ENCODE measurements at regions not wholly inside any gene's neighbourhood (a gene's known extent, or its start where the extent isn't known, plus 50 kb on each side); places are given as distances from the start of the nearest gene placed in this dataset.
"Not testable (repeated sequence)": the region's sequence is repeated elsewhere in the genome, so short reads cannot be mapped to it uniquely, and the experiment has no call there.

GRCh38 chr2:133843551-133843950, 275.3 kb upstream of the NCKAP5 start:
- DNase-seq: no peak

- peak; percentile 44 to 62 for DNase-seq
Observed at GRCh38 chr2:133844214-133844892, 276.1 kb upstream of the NCKAP5 start.

GRCh38 chr2:133846476-133846875, 278.2 kb upstream of the NCKAP5 start:
- DNase-seq: no peak

- DNase-seq: no peak
Observed at GRCh38 chr2:133847591-133847990, 279.3 kb upstream of the NCKAP5 start.

GRCh38 chr2:133848111-133848649, 279.9 kb upstream of the NCKAP5 start:
- no peak for DNase-seq

- no peak for DNase-seq
Observed at GRCh38 chr2:133849341-133849740, 281.1 kb upstream of the NCKAP5 start.

- no peak for DNase-seq
Observed at GRCh38 chr2:133854603-133855200, 286.4 kb upstream of the NCKAP5 start.

- DNase-seq: no peak
Observed at GRCh38 chr2:133855526-133855925, 287.3 kb upstream of the NCKAP5 start.

GRCh38 chr2:133856678-133857077, 288.4 kb upstream of the NCKAP5 start:
- no peak for DNase-seq

- no peak for DNase-seq
Observed at GRCh38 chr2:133859578-133859977, 291.3 kb upstream of the NCKAP5 start.

- no peak for DNase-seq
Observed at GRCh38 chr2:133862400-133862977, 294.2 kb upstream of the NCKAP5 start.

- no peak for DNase-seq
Observed at GRCh38 chr2:133863106-133863800, 295.0 kb upstream of the NCKAP5 start.

- DNase-seq: no peak
Observed at GRCh38 chr2:133865141-133865540, 296.9 kb upstream of the NCKAP5 start.

GRCh38 chr2:133867166-133867565, 298.9 kb upstream of the NCKAP5 start:
- no peak for DNase-seq

GRCh38 chr2:133871545-133872209, 303.4 kb upstream of the NCKAP5 start:
- DNase-seq: no peak

GRCh38 chr2:133878326-133878725, 310.1 kb upstream of the NCKAP5 start:
- no peak for DNase-seq

GRCh38 chr2:133879703-133880102, 311.4 kb upstream of the NCKAP5 start:
- DNase-seq: no peak

GRCh38 chr2:133882159-133882558, 313.9 kb upstream of the NCKAP5 start:
- not testable (repeated sequence) for DNase-seq

GRCh38 chr2:133884739-133885381, 316.6 kb upstream of the NCKAP5 start:
- DNase-seq: no peak

- DNase-seq: no peak
Observed at GRCh38 chr2:133885847-133886246, 317.6 kb upstream of the NCKAP5 start.

- peak; percentile 59 to 85 for DNase-seq
Observed at GRCh38 chr2:133886735-133887675, 318.7 kb upstream of the NCKAP5 start.

All from NCI-H2081 (cell line).